Tibial nerve (tissue), 4 donors: ENCODE measurements at regions not wholly inside any gene's neighbourhood (a gene's known extent, or its start where the extent isn't known, plus 50 kb on each side); places are given as distances from the start of the nearest gene placed in this dataset.

Source experiments
- DNase-seq, 2 donors: peaks; one replicate each; pipeline ENCODE4 v3.0.0-alpha.2; 2019; ENCODE audit warnings: low spot score in 2 of 2
- H3K27ac ChIP-seq, 4 donors: fragments of 200-600 bp; sonication (generic) in 3 of 4; one replicate each; pipeline ENCODE4 v1.5.1; 2017 to 2019; ENCODE audit warnings: mild to moderate bottlenecking in 1 of 4
- H3K27me3 ChIP-seq, 2 donors: fragments of 200-600 bp; sonication (generic) in 1 of 2; one replicate each; pipeline versions ENCODE4 v1.5.1 to v1.6.0; 2017 to 2019
- H3K36me3 ChIP-seq, 3 donors: fragments of 200-600 bp; sonication (generic); one replicate each; pipeline ENCODE4 v1.5.1; 2018 to 2019
- H3K4me1 ChIP-seq, 4 donors: fragments of 200-600 bp; sonication (generic) in 3 of 4; one replicate each; pipeline ENCODE4 v1.5.1; 2017 to 2019
- H3K4me3 ChIP-seq, 4 donors: fragments of 200-600 bp; sonication (generic) in 3 of 4; one replicate each; pipeline ENCODE4 v1.5.1; 2017 to 2019; ENCODE audit warnings: mild to moderate bottlenecking in 1 of 4, moderate library complexity in 1 of 4
- H3K9me3 ChIP-seq, 4 donors: fragments of 200-600 bp; sonication (generic) in 3 of 4; one replicate each; pipeline ENCODE4 v1.5.1; 2017 to 2019
- EP300 ChIP-seq, 2 donors: sonication (generic); formaldehyde crosslinking; IDR thresholded peaks; one replicate each; pipeline ENCODE4 v1.6.1; 2017; ENCODE audit warnings: antibody characterized with exemption in 2 of 2, mild to moderate bottlenecking in 1 of 2
- POLR2A ChIP-seq, 2 donors: fragments of 450-650 bp; IDR thresholded peaks; one replicate each; pipeline ENCODE4 v1.6.1; 2017; ENCODE audit warnings: antibody characterized with exemption in 2 of 2, mild to moderate bottlenecking in 2 of 2, moderate library complexity in 2 of 2
- WGBS, 2 donors: methylation state at CpG; one replicate each; pipeline ENCODE4 v1.1.5; 2018; 5-methylcytosine and 5-hydroxymethylcytosine counted together
- TF ChIP-seq, protein P1 (sequence below), 5 experiments: fragments of 200-600 bp in 3 of 5; fragments of 450-650 bp in 2 of 5; sonication (generic) in 3 of 5; IDR thresholded peaks; one replicate each; pipeline ENCODE4 v1.5.1; 2016 to 2019; ENCODE audit warnings: antibody characterized with exemption in 5 of 5, mild to moderate bottlenecking in 3 of 5, moderate library complexity in 2 of 5

DNA sequence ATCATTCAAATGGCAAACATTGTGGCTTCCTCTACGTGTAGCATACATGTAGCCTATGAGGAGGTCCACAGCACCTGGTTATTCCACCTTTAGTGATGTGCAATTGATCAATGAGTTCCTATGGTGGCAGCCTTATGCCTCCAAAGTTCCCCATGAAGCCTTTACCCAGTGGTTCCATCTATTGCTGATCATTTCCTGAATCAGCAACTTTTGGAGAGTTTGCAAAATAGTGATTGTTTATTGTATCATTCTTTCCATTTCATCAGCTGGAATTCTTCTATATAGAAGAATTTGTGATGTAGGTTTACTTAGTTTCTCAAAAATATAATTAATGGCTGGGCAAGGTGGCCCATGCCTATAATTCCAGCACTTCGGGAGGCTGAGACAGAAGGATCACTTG lies 380.2 kb upstream of the MKI67 start:
- TF ChIP-seq, protein P1, sequence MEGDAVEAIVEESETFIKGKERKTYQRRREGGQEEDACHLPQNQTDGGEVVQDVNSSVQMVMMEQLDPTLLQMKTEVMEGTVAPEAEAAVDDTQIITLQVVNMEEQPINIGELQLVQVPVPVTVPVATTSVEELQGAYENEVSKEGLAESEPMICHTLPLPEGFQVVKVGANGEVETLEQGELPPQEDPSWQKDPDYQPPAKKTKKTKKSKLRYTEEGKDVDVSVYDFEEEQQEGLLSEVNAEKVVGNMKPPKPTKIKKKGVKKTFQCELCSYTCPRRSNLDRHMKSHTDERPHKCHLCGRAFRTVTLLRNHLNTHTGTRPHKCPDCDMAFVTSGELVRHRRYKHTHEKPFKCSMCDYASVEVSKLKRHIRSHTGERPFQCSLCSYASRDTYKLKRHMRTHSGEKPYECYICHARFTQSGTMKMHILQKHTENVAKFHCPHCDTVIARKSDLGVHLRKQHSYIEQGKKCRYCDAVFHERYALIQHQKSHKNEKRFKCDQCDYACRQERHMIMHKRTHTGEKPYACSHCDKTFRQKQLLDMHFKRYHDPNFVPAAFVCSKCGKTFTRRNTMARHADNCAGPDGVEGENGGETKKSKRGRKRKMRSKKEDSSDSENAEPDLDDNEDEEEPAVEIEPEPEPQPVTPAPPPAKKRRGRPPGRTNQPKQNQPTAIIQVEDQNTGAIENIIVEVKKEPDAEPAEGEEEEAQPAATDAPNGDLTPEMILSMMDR (IDR thresholded peaks at IDR 0.05): no peak
- TF ChIP-seq POLR2A (IDR thresholded peaks at IDR 0.05): no peak
- TF ChIP-seq EP300 (IDR thresholded peaks at IDR 0.05): no peak
- no peak for DNase-seq
- no peaks in the 10 kb centered on the region for H3K4me1 ChIP-seq
- 83 to 89% methylated on average over 2 of the region's 2 CpGs for WGBS, 2 donors
- H3K27ac ChIP-seq: no peak overlapping the region
- no peaks in the 10 kb centered on the region for H3K27me3 ChIP-seq
- H3K4me3 ChIP-seq: no peak overlapping the region
- H3K9me3 ChIP-seq: no peaks in the 10 kb centered on the region
- no peaks in the 10 kb centered on the region for H3K36me3 ChIP-seq

DNA sequence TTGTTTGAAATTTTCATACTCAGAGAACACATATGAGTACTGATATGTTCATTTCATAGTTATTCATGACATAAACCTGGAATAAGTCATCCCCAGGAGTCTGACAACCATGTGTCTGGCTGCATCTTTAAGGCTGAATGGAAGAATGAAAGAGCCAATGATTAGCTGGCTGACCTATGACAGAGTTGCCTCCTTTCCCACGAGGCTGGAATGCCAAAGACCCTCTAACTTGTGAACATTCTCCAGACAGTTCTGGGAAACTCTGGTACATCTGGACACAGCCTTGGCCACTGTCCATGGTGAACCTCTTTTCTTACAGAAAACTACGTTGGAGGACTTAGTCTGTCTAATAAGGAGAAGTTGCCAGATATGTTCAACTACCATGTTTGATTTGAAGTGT lies 380.8 kb upstream of the MKI67 start:
- no peaks in the 10 kb centered on the region for H3K36me3 ChIP-seq
- H3K4me3 ChIP-seq: no peak overlapping the region
- no peaks in the 10 kb centered on the region for H3K9me3 ChIP-seq
- H3K4me1 ChIP-seq: no peaks in the 10 kb centered on the region
- 47 to 52% methylated on average over 2 of the region's 2 CpGs for WGBS, 2 donors
- TF ChIP-seq EP300 (IDR thresholded peaks at IDR 0.05) (no peak), POLR2A (IDR thresholded peaks at IDR 0.05) (no peak)
- TF ChIP-seq, protein P1 (IDR thresholded peaks at IDR 0.05): no peak
- H3K27me3 ChIP-seq: no peaks in the 10 kb centered on the region
- H3K27ac ChIP-seq: no peak overlapping the region
- no peak for DNase-seq

DNA sequence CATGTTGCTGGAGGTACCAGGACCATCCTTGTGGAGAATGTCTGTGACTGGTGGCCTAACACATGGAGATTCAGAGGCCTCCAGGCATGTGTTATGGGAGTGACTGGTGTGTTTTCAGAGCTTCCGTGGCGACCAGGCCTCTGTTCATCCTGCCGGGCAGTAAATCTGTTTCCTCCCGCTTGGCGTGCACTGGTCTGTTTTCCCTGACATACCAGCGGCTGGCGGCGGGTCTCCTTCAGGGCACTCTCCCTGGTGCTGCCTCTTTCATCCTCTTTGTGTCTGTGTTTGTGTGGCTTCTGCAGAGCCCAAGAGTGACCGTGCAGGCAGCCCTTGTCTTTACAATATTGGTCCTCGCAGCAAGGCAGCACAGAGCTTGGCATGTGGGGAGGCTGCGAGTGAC lies 385.1 kb upstream of the MKI67 start:
- no peak for DNase-seq
- no peaks in the 10 kb centered on the region for H3K4me1 ChIP-seq
- TF ChIP-seq POLR2A (IDR thresholded peaks at IDR 0.05) (no peak), EP300 (IDR thresholded peaks at IDR 0.05) (no peak)
- TF ChIP-seq, protein P1 (IDR thresholded peaks at IDR 0.05): no peak
- 38 to 66% methylated on average over 11 of the region's 11 CpGs for WGBS, 2 donors
- H3K9me3 ChIP-seq: no peaks in the 10 kb centered on the region
- H3K27me3 ChIP-seq: no peaks in the 10 kb centered on the region
- H3K36me3 ChIP-seq: no peaks in the 10 kb centered on the region
- no peak overlapping the region for H3K4me3 ChIP-seq
- no peak overlapping the region for H3K27ac ChIP-seq

DNA sequence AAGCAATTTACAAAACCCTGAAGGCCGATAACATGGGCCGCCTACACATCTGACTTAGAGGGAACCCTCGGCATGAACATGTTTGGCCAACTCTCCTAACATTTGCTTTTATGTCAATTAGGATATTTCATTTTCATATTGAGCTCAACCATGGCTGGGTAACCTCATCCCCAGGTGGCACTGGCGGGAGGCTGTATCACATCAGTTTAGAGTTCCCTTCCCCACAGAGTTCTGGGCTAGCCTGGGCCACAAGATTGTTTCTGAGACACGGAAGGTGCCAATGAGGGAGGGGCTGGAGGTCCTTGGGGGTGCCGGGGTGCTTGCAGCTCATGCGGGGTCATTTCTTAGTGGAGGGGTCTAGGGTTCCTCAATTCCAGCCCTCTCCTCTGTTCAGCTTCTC lies 386.5 kb upstream of the MKI67 start:
- WGBS, 2 donors: 80 to 87% methylated on average over 7 of the region's 7 CpGs
- Histone ChIP-seq H3K4me3 (no peak overlapping the region), H3K27me3 (no peaks in the 10 kb centered on the region), H3K36me3 (no peaks in the 10 kb centered on the region), H3K27ac (no peak overlapping the region), H3K4me1 (no peaks in the 10 kb centered on the region), H3K9me3 (no peaks in the 10 kb centered on the region)
- TF ChIP-seq, protein P1 (IDR thresholded peaks at IDR 0.05): no peak
- no peak for TF ChIP-seq POLR2A (IDR thresholded peaks at IDR 0.05)
- TF ChIP-seq EP300 (IDR thresholded peaks at IDR 0.05): no peak
- no peak for DNase-seq

DNA sequence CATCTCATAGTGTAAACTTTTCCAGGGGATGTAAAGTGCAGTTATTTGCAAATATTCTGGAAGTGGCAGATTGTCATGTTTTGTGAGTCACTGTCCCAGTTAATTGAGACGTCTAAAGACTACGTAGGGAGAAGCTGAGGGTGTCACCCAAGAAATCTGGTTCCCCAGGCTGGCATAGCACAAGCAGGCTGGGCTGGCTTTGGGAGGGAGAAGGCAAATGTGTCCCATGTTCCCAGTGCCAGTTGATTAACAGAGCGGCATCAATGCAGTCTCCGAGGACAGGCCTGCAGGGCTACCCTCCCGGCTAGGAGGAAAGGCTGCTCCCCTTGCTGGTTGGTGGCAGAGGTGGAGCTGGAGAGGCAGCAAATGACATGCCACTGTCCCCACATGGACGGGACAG lies 388.3 kb upstream of the MKI67 start:
- H3K9me3 ChIP-seq: no peaks in the 10 kb centered on the region
- no peak overlapping the region for H3K4me3 ChIP-seq
- H3K27me3 ChIP-seq: no peaks in the 10 kb centered on the region
- no peaks in the 10 kb centered on the region for H3K4me1 ChIP-seq
- TF ChIP-seq, protein P1 (IDR thresholded peaks at IDR 0.05): no peak
- 73 to 85% methylated on average over 6 of the region's 6 CpGs for WGBS, 2 donors
- no peak overlapping the region for H3K27ac ChIP-seq
- H3K36me3 ChIP-seq: no peaks in the 10 kb centered on the region
- no peak for DNase-seq
